HepG2 (cell line): ENCODE measurements at regions not wholly inside any gene's neighbourhood (a gene's known extent, or its start where the extent isn't known, plus 50 kb on each side); places are given as distances from the start of the nearest gene placed in this dataset.
A peak's percentile ranks its signal among the peaks of the same experiment; 100 is the strongest.

Experiments used
- ATAC-seq: fragments of 200-7000 bp; cut with Tn5 transposase; 3 replicates; pipeline ENCODE4 v1.9.1; 2020; ENCODE audit warnings: mild to moderate bottlenecking, moderate library complexity
- BruUV-seq: library from RNA; stranded (reverse); fragments of 400-500 nt; replicated peaks from 2 replicates; lab custom pipeline; 2021; lab: Mats Ljungman, UMichigan
- CTCF ChIA-PET: fragments of 300-600 bp; formaldehyde crosslinking; extraction: SDS; loops from one replicate; lab custom pipeline; 2021; ENCODE audit warnings: low total read pairs, inconsistent platforms, low intra/inter-chr PET ratio; lab: Yijun Ruan, JAX
- POLR2A ChIA-PET: fragments of 350-600 bp; sonication (Branson Sonifier 250); formaldehyde crosslinking; loops from one replicate; lab custom pipeline; 2020; ENCODE audit warnings: antibody characterized with exemption, inconsistent platforms; lab: Yijun Ruan, JAX
- DNase-seq: peaks from one replicate; pipeline ENCODE4 v3.0.0-alpha.2; 2015; ENCODE audit warnings: low spot score
- FAIRE-seq: peaks from 3 replicates; lab custom pipeline; 2011; peaks lifted over from hg19 to GRCh38; lab: Jason Lieb, UNC
- H2AFZ ChIP-seq: one replicate; pipeline ENCODE4 v1.6.1; 2011; ENCODE audit warnings: low read length, inconsistent platforms
- H3K27ac ChIP-seq: fragments of 300-600 bp; 3 replicates; pipeline ENCODE4 v1.8.0; 2011; ENCODE audit warnings: mixed run types, mild to moderate bottlenecking, mixed read lengths, low read length, inconsistent platforms; ENCODE audit not compliant: insufficient read depth; ENCODE audit errors: extremely low read length
- H3K27me3 ChIP-seq, 2 experiments: fragments of 200-600 bp in 1 of 2; 2 replicates in 1 of 2; 3 replicates in 1 of 2; pipeline versions ENCODE4 v1.6.0 to v1.8.0; 2011; ENCODE audit warnings: low read length in 2 of 2, mild to moderate bottlenecking in 2 of 2, moderate library complexity in 2 of 2, inconsistent platforms in 1 of 2; ENCODE audit not compliant: insufficient read depth in 2 of 2, control insufficient read depth in 1 of 2
- H3K36me3 ChIP-seq, 2 experiments: fragments of 200-600 bp in 1 of 2; replicated peaks in 1 of 2; 2 replicates in 1 of 2; 3 replicates in 1 of 2; pipeline versions ENCODE4 v1.5.1 to v1.8.0; 2011; ENCODE audit warnings: low read length in 2 of 2, inconsistent platforms in 1 of 2; ENCODE audit not compliant: insufficient read depth in 2 of 2, control insufficient read depth in 1 of 2
- H3K4me1 ChIP-seq: 2 replicates; pipeline ENCODE4 v1.5.1; 2012; ENCODE audit warnings: low read length, inconsistent platforms; ENCODE audit not compliant: insufficient read depth
- H3K4me2 ChIP-seq: 2 replicates; pipeline ENCODE4 v1.6.0; 2011; ENCODE audit warnings: low read depth, low read length, inconsistent platforms
- H3K4me3 ChIP-seq, 3 experiments: fragments of 200-600 bp in 1 of 3; sonication (generic), shearing (Covaris generic) in 1 of 3; replicated peaks in 1 of 3; 2 replicates each; pipeline ENCODE4 v1.5.1; 2011 to 2016; ENCODE audit warnings: low read length in 3 of 3, inconsistent platforms in 2 of 3, low read depth in 2 of 3, mild to moderate bottlenecking in 2 of 3, control low read depth in 1 of 3, mixed read lengths in 1 of 3; ENCODE audit not compliant: insufficient read depth in 1 of 3
- H3K79me2 ChIP-seq: one replicate; pipeline ENCODE4 v1.6.1; 2011; ENCODE audit warnings: low read length, inconsistent platforms; ENCODE audit not compliant: insufficient read depth
- H3K9ac ChIP-seq: 2 replicates; pipeline ENCODE4 v1.6.0; 2011; ENCODE audit warnings: mild to moderate bottlenecking, low read depth, low read length, inconsistent platforms; ENCODE audit not compliant: insufficient read depth
- H3K9me3 ChIP-seq: 2 replicates; pipeline ENCODE4 v1.5.1; 2012; ENCODE audit warnings: mild to moderate bottlenecking, low read length
- H4K20me1 ChIP-seq: 2 replicates; pipeline ENCODE4 v1.6.0; 2011; ENCODE audit warnings: inconsistent platforms, mild to moderate bottlenecking, low read length, moderate library complexity; ENCODE audit not compliant: insufficient read depth
- CREM ChIP-seq, 2 experiments: sonication (generic) in 1 of 2; formaldehyde crosslinking in 1 of 2; IDR thresholded peaks; 2 replicates each; pipeline versions ENCODE4 v1.4.0 to v1.6.1; 2016 to 2020; ENCODE audit warnings: antibody characterized with exemption in 1 of 2, mild to moderate bottlenecking in 1 of 2, missing genetic modification reagents in 1 of 2
- ELK4 ChIP-seq: sonication (generic); formaldehyde crosslinking; IDR thresholded peaks from 2 replicates; pipeline ENCODE4 v1.9.0; 2021; ENCODE audit warnings: missing genetic modification reagents, borderline replicate concordance
- ISL2 ChIP-seq: sonication (generic); formaldehyde crosslinking; IDR thresholded peaks from 2 replicates; pipeline ENCODE4 v1.5.0; 2020; ENCODE audit warnings: missing genetic modification reagents
- ISX ChIP-seq: sonication (generic); formaldehyde crosslinking; conservative IDR thresholded peaks from 2 replicates; pipeline ENCODE4 v1.5.0; 2020; ENCODE audit warnings: missing genetic modification reagents
- KMT2B ChIP-seq: IDR thresholded peaks from 2 replicates; pipeline ENCODE4 v1.6.1; 2016; ENCODE audit warnings: missing genetic modification reagents, missing compliant biosample characterization
- NR2F2 ChIP-seq: IDR thresholded peaks from 2 replicates; pipeline ENCODE4 v1.6.1; 2012; ENCODE audit warnings: low read depth, inconsistent platforms, borderline replicate concordance
- PAX8 ChIP-seq: sonication (generic); formaldehyde crosslinking; IDR thresholded peaks from 2 replicates; pipeline ENCODE4 v1.8.0; 2022; ENCODE audit warnings: mild to moderate bottlenecking, missing genetic modification reagents, borderline replicate concordance
- REST ChIP-seq, 2 experiments: IDR thresholded peaks; 2 replicates each; pipeline ENCODE4 v1.6.1; 2011 to 2012; ENCODE audit warnings: low read length in 2 of 2, borderline replicate concordance in 1 of 2, low read depth in 1 of 2, mild to moderate bottlenecking in 1 of 2, moderate library complexity in 1 of 2
- SOX6 ChIP-seq, 2 experiments: fragments of 450-650 bp in 1 of 2; sonication (generic) in 1 of 2; formaldehyde crosslinking in 1 of 2; IDR thresholded peaks; 2 replicates each; pipeline versions ENCODE4 v1.4.0 to v1.6.1; 2017 to 2020; ENCODE audit warnings: antibody characterized with exemption in 1 of 2, mild to moderate bottlenecking in 1 of 2, missing genetic modification reagents in 1 of 2
- ZBTB14 ChIP-seq: sonication (generic); formaldehyde crosslinking; IDR thresholded peaks from 2 replicates; pipeline ENCODE4 v1.4.0; 2020; ENCODE audit warnings: missing genetic modification reagents
- ZNF652 ChIP-seq: IDR thresholded peaks from 2 replicates; pipeline ENCODE4 v1.6.1; 2016; ENCODE audit warnings: low read depth, borderline replicate concordance
- ZNF660 ChIP-seq: sonication (generic); formaldehyde crosslinking; IDR thresholded peaks from 2 replicates; pipeline ENCODE4 v1.5.1; 2020; ENCODE audit warnings: mild to moderate bottlenecking, low read depth, missing genetic modification reagents, borderline replicate concordance
- WGBS: methylation state at CpG from one replicate; pipeline ENCODE4 v1.1.6; 2017; ENCODE audit warnings: low lambda C conversion rate; 5-methylcytosine and 5-hydroxymethylcytosine counted together
- in situ Hi-C: cut with HindIII; loops from 2 replicates; pipeline ENCODE4 v1.10.0; 2017; ENCODE audit warnings: low pct_unique_long_range_greater_than_20kb; ENCODE audit not compliant: extremely low pct_ligation_motif_present
- intact Hi-C: fragments of 100-400 bp; cut with micrococcal nuclease; formaldehyde crosslinking; loops from one replicate; pipeline ENCODE4 v1.10.0; 2022; ENCODE audit not compliant: unreplicated experiment
- TF ChIP-seq, protein P1 (sequence below): sonication (generic); formaldehyde crosslinking; IDR thresholded peaks from 2 replicates; pipeline ENCODE4 v1.4.0; 2020; ENCODE audit warnings: missing genetic modification reagents
- TF ChIP-seq, protein P2 (sequence below): sonication (generic); formaldehyde crosslinking; IDR thresholded peaks from 2 replicates; pipeline ENCODE4 v1.4.0; 2020; ENCODE audit warnings: mild to moderate bottlenecking, low read depth, missing genetic modification reagents
- TF ChIP-seq, protein P3 (sequence below): sonication (generic); formaldehyde crosslinking; IDR thresholded peaks from 2 replicates; pipeline ENCODE4 v1.4.0; 2020; ENCODE audit warnings: missing genetic modification reagents; ENCODE audit errors: not compliant biosample characterization

- peak; percentile 39 for DNase-seq
- ATAC-seq: peak; percentile 89
- H3K36me3 ChIP-seq: no peaks in the 10 kb centered on the region
- in situ Hi-C loops (no loop called here), intact Hi-C loops (no loop called here)
- ChIA-PET CTCF (no interaction called here), POLR2A (no interaction called here)
- H3K9me3 ChIP-seq: no peaks in the 10 kb centered on the region
- no peaks in the 10 kb centered on the region for H3K27me3 ChIP-seq
- H3K79me2 ChIP-seq: no peaks in the 10 kb centered on the region
- WGBS: 2% methylated on average over 3 of the region's 3 CpGs
- no peak overlapping the region for H2AFZ ChIP-seq
- H3K4me2 ChIP-seq: no peak overlapping the region
- no TSS peak for BruUV-seq
- peak; percentile 81 for FAIRE-seq
- no peak overlapping the region for H3K27ac ChIP-seq
- no peak overlapping the region for H3K4me3 ChIP-seq
- no peaks in the 10 kb centered on the region for H4K20me1 ChIP-seq
- no peak overlapping the region for H3K9ac ChIP-seq
- no peaks in the 10 kb centered on the region for H3K4me1 ChIP-seq
- no peak for TF ChIP-seq ELK4 (CRISPR knock-in tag)
- no peak for TF ChIP-seq ISX
- no peak for TF ChIP-seq ZNF660
- TF ChIP-seq PAX8 (CRISPR knock-in tag): no peak
- no peak for TF ChIP-seq ISL2 (CRISPR knock-in tag)
- no peak for TF ChIP-seq CREM (IDR thresholded peaks at IDR 0.05)
- TF ChIP-seq CREM (CRISPR knock-in tag; IDR thresholded peaks at IDR 0.05): no peak
- no peak for TF ChIP-seq ZBTB14 (CRISPR knock-in tag)
- TF ChIP-seq, protein P1, sequence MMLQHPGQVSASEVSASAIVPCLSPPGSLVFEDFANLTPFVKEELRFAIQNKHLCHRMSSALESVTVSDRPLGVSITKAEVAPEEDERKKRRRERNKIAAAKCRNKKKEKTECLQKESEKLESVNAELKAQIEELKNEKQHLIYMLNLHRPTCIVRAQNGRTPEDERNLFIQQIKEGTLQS (CRISPR knock-in tag): no peak
- no peak for TF ChIP-seq REST (IDR thresholded peaks at IDR 0.05; ENCODE audit: borderline replicate concordance in 1 of 2, low read depth in 1 of 2, low read length in 2 of 2)
- no peak for TF ChIP-seq SOX6 (IDR thresholded peaks at IDR 0.05)
- TF ChIP-seq SOX6 (CRISPR knock-in tag; IDR thresholded peaks at IDR 0.05): peak; percentile 55; the same call in 1 of the 2 replicates
- peak; percentile 75 for TF ChIP-seq NR2F2
- TF ChIP-seq, protein P2, sequence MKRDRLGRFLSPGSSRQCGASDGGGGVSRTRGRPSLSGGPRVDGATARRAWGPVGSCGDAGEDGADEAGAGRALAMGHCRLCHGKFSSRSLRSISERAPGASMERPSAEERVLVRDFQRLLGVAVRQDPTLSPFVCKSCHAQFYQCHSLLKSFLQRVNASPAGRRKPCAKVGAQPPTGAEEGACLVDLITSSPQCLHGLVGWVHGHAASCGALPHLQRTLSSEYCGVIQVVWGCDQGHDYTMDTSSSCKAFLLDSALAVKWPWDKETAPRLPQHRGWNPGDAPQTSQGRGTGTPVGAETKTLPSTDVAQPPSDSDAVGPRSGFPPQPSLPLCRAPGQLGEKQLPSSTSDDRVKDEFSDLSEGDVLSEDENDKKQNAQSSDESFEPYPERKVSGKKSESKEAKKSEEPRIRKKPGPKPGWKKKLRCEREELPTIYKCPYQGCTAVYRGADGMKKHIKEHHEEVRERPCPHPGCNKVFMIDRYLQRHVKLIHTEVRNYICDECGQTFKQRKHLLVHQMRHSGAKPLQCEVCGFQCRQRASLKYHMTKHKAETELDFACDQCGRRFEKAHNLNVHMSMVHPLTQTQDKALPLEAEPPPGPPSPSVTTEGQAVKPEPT (CRISPR knock-in tag): no peak
- TF ChIP-seq ZNF652 (CRISPR knock-in tag): no peak
- TF ChIP-seq, protein P3, sequence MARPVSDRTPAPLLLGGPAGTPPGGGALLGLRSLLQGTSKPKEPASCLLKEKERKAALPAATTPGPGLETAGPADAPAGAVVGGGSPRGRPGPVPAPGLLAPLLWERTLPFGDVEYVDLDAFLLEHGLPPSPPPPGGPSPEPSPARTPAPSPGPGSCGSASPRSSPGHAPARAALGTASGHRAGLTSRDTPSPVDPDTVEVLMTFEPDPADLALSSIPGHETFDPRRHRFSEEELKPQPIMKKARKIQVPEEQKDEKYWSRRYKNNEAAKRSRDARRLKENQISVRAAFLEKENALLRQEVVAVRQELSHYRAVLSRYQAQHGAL: no peak
- TF ChIP-seq KMT2B (CRISPR knock-in tag): no peak
Measured at GRCh38 chr20:17142666-17143065, 84.2 kb upstream of the PCSK2 start.
